GM23338 (cell line): ENCODE measurements at regions not wholly inside any gene's neighbourhood (a gene's known extent, or its start where the extent isn't known, plus 50 kb on each side); places are given as distances from the start of the nearest gene placed in this dataset.

Experiments used
- ATAC-seq: fragments of 200-7000 bp; cut with Tn5 transposase; 3 replicates; pipeline ENCODE4 v1.9.1; 2020
- DNase-seq: peaks from one replicate; pipeline ENCODE4 v3.0.0-alpha.2; 2015; ENCODE audit warnings: low spot score
- H2AFZ ChIP-seq: fragments of 200-600 bp; sonication (generic); 2 replicates; pipeline ENCODE4 v1.8.0; 2016; ENCODE audit warnings: antibody characterized with exemption, mild to moderate bottlenecking, moderate library complexity
- H3F3A ChIP-seq: fragments of 200-600 bp; sonication (generic); replicated peaks from 2 replicates; pipeline ENCODE4 v1.8.0; 2017; ENCODE audit warnings: antibody characterized with exemption, mixed run types, low read depth
- H3K27ac ChIP-seq: fragments of 200-600 bp; sonication (generic); 2 replicates; pipeline ENCODE4 v1.6.1; 2016; ENCODE audit warnings: low read depth
- H3K27me3 ChIP-seq: fragments of 200-600 bp; sonication (generic); 2 replicates; pipeline ENCODE4 v1.8.0; 2016; ENCODE audit warnings: mild to moderate bottlenecking, mixed run types, moderate library complexity; ENCODE audit not compliant: insufficient read depth
- H3K36me3 ChIP-seq: fragments of 200-600 bp; sonication (generic); 2 replicates; pipeline ENCODE4 v1.8.0; 2016; ENCODE audit warnings: mild to moderate bottlenecking; ENCODE audit not compliant: insufficient read depth
- H3K4me1 ChIP-seq: fragments of 200-600 bp; sonication (generic); 2 replicates; pipeline ENCODE4 v1.8.0; 2016; ENCODE audit warnings: mild to moderate bottlenecking, moderate library complexity; ENCODE audit not compliant: insufficient read depth
- H3K4me2 ChIP-seq: fragments of 200-600 bp; sonication (generic); 2 replicates; pipeline ENCODE4 v1.7.1; 2017; ENCODE audit warnings: mixed run types
- H3K4me3 ChIP-seq: fragments of 200-600 bp; sonication (generic); 2 replicates; pipeline ENCODE4 v1.6.1; 2016; ENCODE audit warnings: mixed run types
- H3K79me2 ChIP-seq: fragments of 200-600 bp; sonication (generic); replicated peaks from 2 replicates; pipeline ENCODE4 v1.8.0; 2017; ENCODE audit warnings: mild to moderate bottlenecking; ENCODE audit not compliant: insufficient read depth
- H3K9me2 ChIP-seq: fragments of 200-600 bp; sonication (generic); 2 replicates; pipeline ENCODE4 v1.8.0; 2017; ENCODE audit not compliant: insufficient read depth
- H4K20me1 ChIP-seq: fragments of 200-600 bp; sonication (generic); replicated peaks from 2 replicates; pipeline ENCODE4 v1.8.0; 2017; ENCODE audit warnings: mild to moderate bottlenecking; ENCODE audit not compliant: insufficient read depth
- H3K27ac Mint-ChIP-seq: 2 replicates; pipeline ENCODE4 v1.8.0; 2020; ENCODE audit warnings: inconsistent platforms, mild to moderate bottlenecking, moderate library complexity, mixed read lengths
- H3K27me3 Mint-ChIP-seq: 3 replicates; pipeline ENCODE4 v1.8.0; 2022; ENCODE audit warnings: low read depth, mild to moderate bottlenecking, moderate library complexity, mixed read lengths, inconsistent platforms; ENCODE audit not compliant: insufficient read depth, poor library complexity
- H3K36me3 Mint-ChIP-seq: 3 replicates; pipeline ENCODE4 v1.8.0; 2021; ENCODE audit warnings: low read depth, mild to moderate bottlenecking, inconsistent platforms, moderate library complexity, mixed read lengths
- H3K4me1 Mint-ChIP-seq: 3 replicates; pipeline ENCODE4 v1.8.0; 2020; ENCODE audit warnings: mild to moderate bottlenecking, inconsistent platforms, mixed read lengths
- H3K4me3 Mint-ChIP-seq: 3 replicates; pipeline ENCODE4 v1.8.0; 2021; ENCODE audit warnings: moderate library complexity, mild to moderate bottlenecking, inconsistent platforms, mixed read lengths
- H3K9me3 Mint-ChIP-seq: 3 replicates; pipeline ENCODE4 v1.8.0; 2020; ENCODE audit warnings: moderate library complexity, mild to moderate bottlenecking, inconsistent platforms, mixed read lengths
- CREB1 ChIP-seq: fragments of 250-450 bp; sonication (Bioruptor Pico); IDR thresholded peaks from 2 replicates; pipeline ENCODE4 v1.5.0; 2020; ENCODE audit warnings: low read depth, mild to moderate bottlenecking, moderate library complexity
- EZH2 ChIP-seq: fragments of 200-600 bp; sonication (generic); IDR thresholded peaks from one replicate; pipeline ENCODE4 v1.8.0; 2017; ENCODE audit warnings: antibody characterized with exemption, mild to moderate bottlenecking, low read depth; ENCODE audit not compliant: unreplicated experiment
- EZH2phosphoT487 ChIP-seq: fragments of 200-600 bp; sonication (generic); IDR thresholded peaks from one replicate; pipeline ENCODE4 v1.8.1; 2018; ENCODE audit warnings: antibody characterized with exemption; ENCODE audit not compliant: unreplicated experiment
- JUNB ChIP-seq: IDR thresholded peaks from one replicate; pipeline ENCODE4 v1.6.1; 2016; ENCODE audit warnings: antibody characterized with exemption; ENCODE audit not compliant: unreplicated experiment
- NANOG ChIP-seq: IDR thresholded peaks from 2 replicates; pipeline ENCODE4 v1.6.1; 2016; ENCODE audit warnings: antibody characterized with exemption, borderline replicate concordance
- POLR2AphosphoS5 ChIP-seq: IDR thresholded peaks from 2 replicates; pipeline ENCODE4 v1.6.1; 2016; ENCODE audit warnings: antibody characterized with exemption, low read depth
- STAT1 ChIP-seq: IDR thresholded peaks from one replicate; pipeline ENCODE4 v1.6.1; 2016; ENCODE audit warnings: antibody characterized with exemption; ENCODE audit not compliant: unreplicated experiment
- ZNF114 ChIP-seq: fragments of 250-450 bp; sonication (Bioruptor Pico); IDR thresholded peaks from 2 replicates; pipeline ENCODE4 v1.5.0; 2020; ENCODE audit warnings: mild to moderate bottlenecking, moderate library complexity
- ZNF331 ChIP-seq: fragments of 250-450 bp; sonication (Bioruptor Pico); IDR thresholded peaks from 2 replicates; pipeline ENCODE4 v1.5.0; 2020; ENCODE audit warnings: low read depth, mild to moderate bottlenecking, moderate library complexity
- TF ChIP-seq, protein P1 (sequence below): fragments of 250-450 bp; sonication (Bioruptor Pico); IDR thresholded peaks from 2 replicates; pipeline ENCODE4 v1.5.0; 2020; ENCODE audit warnings: mild to moderate bottlenecking, moderate library complexity
- TF ChIP-seq, protein P2 (sequence below), 2 experiments: fragments of 200-600 bp in 1 of 2; sonication (generic) in 1 of 2; conservative IDR thresholded peaks; 2 replicates each; pipeline versions ENCODE4 v1.5.1 to v1.6.1; 2016 to 2017; ENCODE audit warnings: antibody characterized with exemption in 2 of 2, low read depth in 2 of 2, mild to moderate bottlenecking in 2 of 2, moderate library complexity in 1 of 2
- TF ChIP-seq, protein P3 (sequence below): IDR thresholded peaks from one replicate; pipeline ENCODE4 v1.6.1; 2018; ENCODE audit warnings: antibody characterized with exemption; ENCODE audit not compliant: unreplicated experiment
- TF ChIP-seq, protein P4 (sequence below): IDR thresholded peaks from 2 replicates; pipeline ENCODE4 v1.6.1; 2016; ENCODE audit warnings: antibody characterized with exemption

DNA sequence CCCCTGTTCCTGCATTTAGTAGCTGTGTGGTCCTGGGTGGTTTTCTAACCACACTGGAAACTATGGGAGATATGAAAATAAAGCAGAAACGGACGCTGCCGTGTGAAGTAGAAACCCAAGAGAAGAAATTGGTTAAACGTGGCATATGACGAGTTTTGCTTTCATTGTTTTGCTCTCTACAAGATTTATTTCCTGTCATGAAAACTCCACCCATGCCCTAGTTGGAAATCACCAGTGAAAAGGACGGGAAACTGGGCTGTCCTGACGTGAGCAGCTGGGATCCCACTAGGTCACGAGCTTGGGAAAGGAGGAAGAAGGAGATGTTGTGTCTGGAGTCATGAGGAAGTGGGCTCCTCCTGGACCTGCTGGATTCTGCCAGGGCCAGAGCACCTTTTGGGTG, 120.8 kb upstream of the GADD45A start:
- Mint-ChIP-seq H3K27me3 (peaks cover 4% of the 10 kb centered on the region), H3K4me1 (peaks cover 8% of the 10 kb centered on the region), H3K36me3 (no peaks in the 10 kb centered on the region), H3K4me3 (no peak overlapping the region), H3K27ac (no peak overlapping the region), H3K9me3 (peaks cover 7% of the 10 kb centered on the region; the same call in 1 of the 3 replicates)
- Histone ChIP-seq H3K27me3 (no peaks in the 10 kb centered on the region), H3K4me1 (no peaks in the 10 kb centered on the region), H3K27ac (no peak overlapping the region), H3K36me3 (no peaks in the 10 kb centered on the region), H4K20me1 (no peaks in the 10 kb centered on the region), H3F3A (no peaks in the 10 kb centered on the region), H3K9me2 (no peaks in the 10 kb centered on the region), H3K4me3 (no peak overlapping the region), H2AFZ (no peak overlapping the region), H3K79me2 (no peaks in the 10 kb centered on the region), H3K4me2 (no peak overlapping the region)
- DNase-seq (no peak), ATAC-seq (no peak)
- no peak for TF ChIP-seq EZH2phosphoT487
- TF ChIP-seq STAT1 = no peak
- TF ChIP-seq, protein P1, sequence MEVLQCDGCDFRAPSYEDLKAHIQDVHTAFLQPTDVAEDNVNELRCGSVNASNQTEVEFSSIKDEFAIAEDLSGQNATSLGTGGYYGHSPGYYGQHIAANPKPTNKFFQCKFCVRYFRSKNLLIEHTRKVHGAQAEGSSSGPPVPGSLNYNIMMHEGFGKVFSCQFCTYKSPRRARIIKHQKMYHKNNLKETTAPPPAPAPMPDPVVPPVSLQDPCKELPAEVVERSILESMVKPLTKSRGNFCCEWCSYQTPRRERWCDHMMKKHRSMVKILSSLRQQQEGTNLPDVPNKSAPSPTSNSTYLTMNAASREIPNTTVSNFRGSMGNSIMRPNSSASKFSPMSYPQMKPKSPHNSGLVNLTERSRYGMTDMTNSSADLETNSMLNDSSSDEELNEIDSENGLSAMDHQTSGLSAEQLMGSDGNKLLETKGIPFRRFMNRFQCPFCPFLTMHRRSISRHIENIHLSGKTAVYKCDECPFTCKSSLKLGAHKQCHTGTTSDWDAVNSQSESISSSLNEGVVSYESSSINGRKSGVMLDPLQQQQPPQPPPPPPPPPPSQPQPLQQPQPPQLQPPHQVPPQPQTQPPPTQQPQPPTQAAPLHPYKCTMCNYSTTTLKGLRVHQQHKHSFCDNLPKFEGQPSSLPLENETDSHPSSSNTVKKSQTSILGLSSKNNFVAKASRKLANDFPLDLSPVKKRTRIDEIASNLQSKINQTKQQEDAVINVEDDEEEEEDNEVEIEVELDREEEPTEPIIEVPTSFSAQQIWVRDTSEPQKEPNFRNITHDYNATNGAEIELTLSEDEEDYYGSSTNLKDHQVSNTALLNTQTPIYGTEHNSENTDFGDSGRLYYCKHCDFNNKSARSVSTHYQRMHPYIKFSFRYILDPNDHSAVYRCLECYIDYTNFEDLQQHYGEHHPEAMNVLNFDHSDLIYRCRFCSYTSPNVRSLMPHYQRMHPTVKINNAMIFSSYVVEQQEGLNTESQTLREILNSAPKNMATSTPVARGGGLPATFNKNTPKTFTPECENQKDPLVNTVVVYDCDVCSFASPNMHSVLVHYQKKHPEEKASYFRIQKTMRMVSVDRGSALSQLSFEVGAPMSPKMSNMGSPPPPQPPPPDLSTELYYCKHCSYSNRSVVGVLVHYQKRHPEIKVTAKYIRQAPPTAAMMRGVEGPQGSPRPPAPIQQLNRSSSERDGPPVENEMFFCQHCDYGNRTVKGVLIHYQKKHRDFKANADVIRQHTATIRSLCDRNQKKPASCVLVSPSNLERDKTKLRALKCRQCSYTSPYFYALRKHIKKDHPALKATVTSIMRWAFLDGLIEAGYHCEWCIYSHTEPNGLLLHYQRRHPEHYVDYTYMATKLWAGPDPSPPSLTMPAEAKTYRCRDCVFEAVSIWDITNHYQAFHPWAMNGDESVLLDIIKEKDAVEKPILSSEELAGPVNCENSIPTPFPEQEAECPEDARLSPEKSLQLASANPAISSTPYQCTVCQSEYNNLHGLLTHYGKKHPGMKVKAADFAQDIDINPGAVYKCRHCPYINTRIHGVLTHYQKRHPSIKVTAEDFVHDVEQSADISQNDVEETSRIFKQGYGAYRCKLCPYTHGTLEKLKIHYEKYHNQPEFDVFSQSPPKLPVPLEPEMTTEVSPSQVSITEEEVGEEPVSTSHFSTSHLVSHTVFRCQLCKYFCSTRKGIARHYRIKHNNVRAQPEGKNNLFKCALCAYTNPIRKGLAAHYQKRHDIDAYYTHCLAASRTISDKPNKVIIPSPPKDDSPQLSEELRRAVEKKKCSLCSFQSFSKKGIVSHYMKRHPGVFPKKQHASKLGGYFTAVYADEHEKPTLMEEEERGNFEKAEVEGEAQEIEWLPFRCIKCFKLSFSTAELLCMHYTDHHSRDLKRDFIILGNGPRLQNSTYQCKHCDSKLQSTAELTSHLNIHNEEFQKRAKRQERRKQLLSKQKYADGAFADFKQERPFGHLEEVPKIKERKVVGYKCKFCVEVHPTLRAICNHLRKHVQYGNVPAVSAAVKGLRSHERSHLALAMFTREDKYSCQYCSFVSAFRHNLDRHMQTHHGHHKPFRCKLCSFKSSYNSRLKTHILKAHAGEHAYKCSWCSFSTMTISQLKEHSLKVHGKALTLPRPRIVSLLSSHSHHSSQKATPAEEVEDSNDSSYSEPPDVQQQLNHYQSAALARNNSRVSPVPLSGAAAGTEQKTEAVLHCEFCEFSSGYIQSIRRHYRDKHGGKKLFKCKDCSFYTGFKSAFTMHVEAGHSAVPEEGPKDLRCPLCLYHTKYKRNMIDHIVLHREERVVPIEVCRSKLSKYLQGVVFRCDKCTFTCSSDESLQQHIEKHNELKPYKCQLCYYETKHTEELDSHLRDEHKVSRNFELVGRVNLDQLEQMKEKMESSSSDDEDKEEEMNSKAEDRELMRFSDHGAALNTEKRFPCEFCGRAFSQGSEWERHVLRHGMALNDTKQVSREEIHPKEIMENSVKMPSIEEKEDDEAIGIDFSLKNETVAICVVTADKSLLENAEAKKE (CRISPR knock-in tag) = no peak
- TF ChIP-seq, protein P2, sequence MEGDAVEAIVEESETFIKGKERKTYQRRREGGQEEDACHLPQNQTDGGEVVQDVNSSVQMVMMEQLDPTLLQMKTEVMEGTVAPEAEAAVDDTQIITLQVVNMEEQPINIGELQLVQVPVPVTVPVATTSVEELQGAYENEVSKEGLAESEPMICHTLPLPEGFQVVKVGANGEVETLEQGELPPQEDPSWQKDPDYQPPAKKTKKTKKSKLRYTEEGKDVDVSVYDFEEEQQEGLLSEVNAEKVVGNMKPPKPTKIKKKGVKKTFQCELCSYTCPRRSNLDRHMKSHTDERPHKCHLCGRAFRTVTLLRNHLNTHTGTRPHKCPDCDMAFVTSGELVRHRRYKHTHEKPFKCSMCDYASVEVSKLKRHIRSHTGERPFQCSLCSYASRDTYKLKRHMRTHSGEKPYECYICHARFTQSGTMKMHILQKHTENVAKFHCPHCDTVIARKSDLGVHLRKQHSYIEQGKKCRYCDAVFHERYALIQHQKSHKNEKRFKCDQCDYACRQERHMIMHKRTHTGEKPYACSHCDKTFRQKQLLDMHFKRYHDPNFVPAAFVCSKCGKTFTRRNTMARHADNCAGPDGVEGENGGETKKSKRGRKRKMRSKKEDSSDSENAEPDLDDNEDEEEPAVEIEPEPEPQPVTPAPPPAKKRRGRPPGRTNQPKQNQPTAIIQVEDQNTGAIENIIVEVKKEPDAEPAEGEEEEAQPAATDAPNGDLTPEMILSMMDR (conservative IDR thresholded peaks at IDR 0.05; ENCODE audit: low read depth in 2 of 2) = no peak
- no peak for TF ChIP-seq ZNF331
- TF ChIP-seq ZNF114 (CRISPR knock-in tag) = no peak
- no peak for TF ChIP-seq NANOG
- TF ChIP-seq, protein P3, sequence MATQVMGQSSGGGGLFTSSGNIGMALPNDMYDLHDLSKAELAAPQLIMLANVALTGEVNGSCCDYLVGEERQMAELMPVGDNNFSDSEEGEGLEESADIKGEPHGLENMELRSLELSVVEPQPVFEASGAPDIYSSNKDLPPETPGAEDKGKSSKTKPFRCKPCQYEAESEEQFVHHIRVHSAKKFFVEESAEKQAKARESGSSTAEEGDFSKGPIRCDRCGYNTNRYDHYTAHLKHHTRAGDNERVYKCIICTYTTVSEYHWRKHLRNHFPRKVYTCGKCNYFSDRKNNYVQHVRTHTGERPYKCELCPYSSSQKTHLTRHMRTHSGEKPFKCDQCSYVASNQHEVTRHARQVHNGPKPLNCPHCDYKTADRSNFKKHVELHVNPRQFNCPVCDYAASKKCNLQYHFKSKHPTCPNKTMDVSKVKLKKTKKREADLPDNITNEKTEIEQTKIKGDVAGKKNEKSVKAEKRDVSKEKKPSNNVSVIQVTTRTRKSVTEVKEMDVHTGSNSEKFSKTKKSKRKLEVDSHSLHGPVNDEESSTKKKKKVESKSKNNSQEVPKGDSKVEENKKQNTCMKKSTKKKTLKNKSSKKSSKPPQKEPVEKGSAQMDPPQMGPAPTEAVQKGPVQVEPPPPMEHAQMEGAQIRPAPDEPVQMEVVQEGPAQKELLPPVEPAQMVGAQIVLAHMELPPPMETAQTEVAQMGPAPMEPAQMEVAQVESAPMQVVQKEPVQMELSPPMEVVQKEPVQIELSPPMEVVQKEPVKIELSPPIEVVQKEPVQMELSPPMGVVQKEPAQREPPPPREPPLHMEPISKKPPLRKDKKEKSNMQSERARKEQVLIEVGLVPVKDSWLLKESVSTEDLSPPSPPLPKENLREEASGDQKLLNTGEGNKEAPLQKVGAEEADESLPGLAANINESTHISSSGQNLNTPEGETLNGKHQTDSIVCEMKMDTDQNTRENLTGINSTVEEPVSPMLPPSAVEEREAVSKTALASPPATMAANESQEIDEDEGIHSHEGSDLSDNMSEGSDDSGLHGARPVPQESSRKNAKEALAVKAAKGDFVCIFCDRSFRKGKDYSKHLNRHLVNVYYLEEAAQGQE = no peak
- no peak for TF ChIP-seq CREB1 (CRISPR knock-in tag)
- TF ChIP-seq, protein P4, sequence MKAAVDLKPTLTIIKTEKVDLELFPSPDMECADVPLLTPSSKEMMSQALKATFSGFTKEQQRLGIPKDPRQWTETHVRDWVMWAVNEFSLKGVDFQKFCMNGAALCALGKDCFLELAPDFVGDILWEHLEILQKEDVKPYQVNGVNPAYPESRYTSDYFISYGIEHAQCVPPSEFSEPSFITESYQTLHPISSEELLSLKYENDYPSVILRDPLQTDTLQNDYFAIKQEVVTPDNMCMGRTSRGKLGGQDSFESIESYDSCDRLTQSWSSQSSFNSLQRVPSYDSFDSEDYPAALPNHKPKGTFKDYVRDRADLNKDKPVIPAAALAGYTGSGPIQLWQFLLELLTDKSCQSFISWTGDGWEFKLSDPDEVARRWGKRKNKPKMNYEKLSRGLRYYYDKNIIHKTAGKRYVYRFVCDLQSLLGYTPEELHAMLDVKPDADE = no peak
- TF ChIP-seq POLR2AphosphoS5 = no peak
- no peak for TF ChIP-seq EZH2
- TF ChIP-seq JUNB = no peak
